Activated CD8-positive, alpha-beta memory T cell treated with anti-CD3 and anti-CD28 coated beads, Interleukin-2, amount 50 U/mL, for 4 hours (primary cell): ENCODE measurements at regions not wholly inside any gene's neighbourhood (a gene's known extent, or its start where the extent isn't known, plus 50 kb on each side); places are given as distances from the start of the nearest gene placed in this dataset.

Experiments used
- DNase-seq: peaks from one replicate; pipeline ENCODE4 v3.0.0-alpha.2; 2020

- no peak for DNase-seq
Measured at GRCh38 chr20:59508729-59509128, 95.6 kb upstream of the PHACTR3 start.

GRCh38 chr20:59512651-59513050 is 91.7 kb upstream of the PHACTR3 start:
- DNase-seq, result no peak

- DNase-seq, result no peak
Measured at GRCh38 chr20:59514554-59514953, 89.8 kb upstream of the PHACTR3 start.

- DNase-seq, result no peak
Measured at GRCh38 chr20:59515013-59515905, 89.1 kb upstream of the PHACTR3 start.

GRCh38 chr20:59515906-59516209 is 88.5 kb upstream of the PHACTR3 start:
- no peak for DNase-seq

GRCh38 chr20:59518881-59519706 is 85.2 kb upstream of the PHACTR3 start:
- DNase-seq, result peak; percentile 23

GRCh38 chr20:59519707-59520014 is 84.7 kb upstream of the PHACTR3 start:
- DNase-seq, result no peak

- no peak for DNase-seq
Measured at GRCh38 chr20:59520814-59521213, 83.5 kb upstream of the PHACTR3 start.

- DNase-seq, result no peak
Measured at GRCh38 chr20:59525500-59526241, 78.7 kb upstream of the PHACTR3 start.

GRCh38 chr20:59526242-59527225 is 77.8 kb upstream of the PHACTR3 start:
- DNase-seq, result no peak

- DNase-seq, result no peak
Measured at GRCh38 chr20:59530782-59531181, 73.6 kb upstream of the PHACTR3 start.

GRCh38 chr20:59537991-59538390 is 66.3 kb upstream of the PHACTR3 start:
- no peak for DNase-seq

GRCh38 chr20:59547596-59547995 is 56.7 kb upstream of the PHACTR3 start:
- DNase-seq, result no peak
